ENCODE measurements at regions not wholly inside any gene's neighbourhood (a gene's known extent, or its start where the extent isn't known, plus 50 kb on each side); places are given as distances from the start of the nearest gene placed in this dataset.

DNA sequence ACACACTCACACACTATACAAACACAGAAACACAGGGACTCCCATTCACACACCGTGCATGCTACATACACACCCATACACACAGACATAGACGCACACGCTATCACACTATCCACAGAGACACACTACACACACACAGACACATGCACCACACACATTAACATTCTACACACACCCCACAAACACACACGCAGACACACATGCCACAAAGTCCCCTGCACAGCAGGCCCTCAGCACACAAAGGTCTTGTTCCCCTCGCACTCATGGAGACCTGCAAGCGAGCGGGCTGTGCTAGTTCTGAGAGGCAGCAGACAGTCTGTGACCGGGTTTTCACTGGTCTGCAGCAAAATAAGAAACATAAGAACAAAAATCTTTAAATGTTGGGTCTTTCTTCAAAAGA, 429.6 kb upstream of the SALL3 start:
- H3K4me1 ChIP-seq (ENCODE audit: control insufficient read depth, insufficient read depth, low read length): no peaks in the 10 kb centered on the region
- H3K9me3 ChIP-seq (ENCODE audit: control insufficient read depth, insufficient read depth, low read length): 0 out of 2 replicates have a peak, but pooled peaks cover 3% of the 10 kb centered on the region
- H3K4me3 ChIP-seq (ENCODE audit: low read depth, low read length): no peak overlapping the region
- no peak overlapping the region for H3K27ac ChIP-seq (ENCODE audit: low read depth, low read length)
- no peak overlapping the region for H3K9ac ChIP-seq (ENCODE audit: low read depth, low read length)
- no peaks in the 10 kb centered on the region for H3K36me3 ChIP-seq (ENCODE audit: control insufficient read depth, insufficient read depth, low read length)
- no peaks in the 10 kb centered on the region for H3K27me3 ChIP-seq (ENCODE audit: control insufficient read depth, insufficient read depth, low read length)

DNA sequence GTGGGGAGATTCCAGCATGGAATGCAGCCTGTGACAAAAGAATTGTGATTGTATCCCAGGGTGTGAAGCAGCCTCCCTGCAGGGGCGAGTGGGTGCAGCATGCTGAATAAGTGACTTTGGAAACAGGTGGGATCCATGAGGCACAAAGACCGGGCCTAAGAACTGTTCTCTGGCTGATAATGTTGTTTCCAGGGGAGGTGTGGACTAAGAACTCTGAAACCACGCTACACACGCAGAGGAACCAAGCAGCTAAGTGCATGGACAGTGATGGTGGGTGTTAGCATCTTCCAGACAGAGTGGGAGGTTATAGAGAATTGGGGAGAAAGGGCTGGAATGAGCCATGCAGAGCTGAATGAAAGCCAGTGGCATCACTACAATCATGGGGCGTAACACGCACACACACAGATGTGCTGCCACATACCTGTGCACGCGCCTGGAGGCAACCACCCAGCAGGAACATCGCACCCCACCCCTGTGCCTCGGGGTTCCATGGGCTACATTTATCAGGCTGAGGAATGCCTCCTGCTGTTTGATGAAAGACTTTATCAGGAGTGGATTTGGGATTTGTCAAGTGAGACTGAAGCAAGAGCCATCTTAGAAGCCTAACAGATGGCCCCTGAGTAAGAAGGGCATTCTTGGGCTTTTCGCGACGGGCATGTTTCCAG, 424.5 kb upstream of the SALL3 start:
- Histone ChIP-seq H3K4me3 (ENCODE audit: low read depth, low read length) (no peak overlapping the region), H3K9me3 (ENCODE audit: control insufficient read depth, insufficient read depth, low read length) (0 out of 2 replicates have a peak, but pooled peaks cover 7% of the 10 kb centered on the region), H3K4me1 (ENCODE audit: control insufficient read depth, insufficient read depth, low read length) (no peaks in the 10 kb centered on the region), H3K27me3 (ENCODE audit: control insufficient read depth, insufficient read depth, low read length) (no peaks in the 10 kb centered on the region), H3K36me3 (ENCODE audit: control insufficient read depth, insufficient read depth, low read length) (no peaks in the 10 kb centered on the region), H3K9ac (ENCODE audit: low read depth, low read length) (no peak overlapping the region), H3K27ac (ENCODE audit: low read depth, low read length) (no peak overlapping the region)

GRCh38 chr18:78557371-78557770, 422.2 kb upstream of the SALL3 start:
- Histone ChIP-seq H3K36me3 (ENCODE audit: control insufficient read depth, insufficient read depth, low read length) (no peaks in the 10 kb centered on the region), H3K9me3 (ENCODE audit: control insufficient read depth, insufficient read depth, low read length) (0 out of 2 replicates have a peak, but pooled peaks cover 7% of the 10 kb centered on the region), H3K27me3 (ENCODE audit: control insufficient read depth, insufficient read depth, low read length) (no peaks in the 10 kb centered on the region), H3K9ac (ENCODE audit: low read depth, low read length) (no peak overlapping the region), H3K4me1 (ENCODE audit: control insufficient read depth, insufficient read depth, low read length) (no peaks in the 10 kb centered on the region), H3K27ac (ENCODE audit: low read depth, low read length) (no peak overlapping the region), H3K4me3 (ENCODE audit: low read depth, low read length) (no peak overlapping the region)

- Histone ChIP-seq H3K27me3 (ENCODE audit: control insufficient read depth, insufficient read depth, low read length) (no peaks in the 10 kb centered on the region), H3K36me3 (ENCODE audit: control insufficient read depth, insufficient read depth, low read length) (no peaks in the 10 kb centered on the region), H3K9ac (ENCODE audit: low read depth, low read length) (no peak overlapping the region), H3K9me3 (ENCODE audit: control insufficient read depth, insufficient read depth, low read length) (0 out of 2 replicates have a peak, but pooled peaks cover 7% of the 10 kb centered on the region), H3K4me1 (ENCODE audit: control insufficient read depth, insufficient read depth, low read length) (no peaks in the 10 kb centered on the region), H3K4me3 (ENCODE audit: low read depth, low read length) (no peak overlapping the region), H3K27ac (ENCODE audit: low read depth, low read length) (no peak overlapping the region)
These were observed 421.4 kb upstream of the SALL3 start for GRCh38 chr18:78558101-78558810.

DNA sequence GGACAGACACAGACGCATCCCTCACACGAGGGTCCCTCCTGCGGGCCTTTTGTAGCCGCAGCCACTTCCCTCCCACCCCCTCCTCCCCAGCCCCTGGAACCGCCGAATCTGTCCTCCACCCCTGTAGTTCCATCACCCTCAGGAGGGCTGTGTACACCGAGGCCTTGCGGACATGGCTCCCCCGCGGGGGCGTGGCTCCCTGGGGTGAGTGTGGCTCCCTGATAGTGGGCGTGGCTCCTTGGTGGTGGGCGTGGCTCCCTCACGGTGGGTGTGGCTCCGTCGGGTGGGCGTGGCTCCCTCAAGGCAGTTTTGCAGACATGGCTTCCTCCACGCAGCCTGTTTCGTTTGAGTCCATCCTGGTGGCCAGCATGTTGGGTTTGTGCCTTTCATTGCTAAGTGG, 420.7 kb upstream of the SALL3 start:
- no peak overlapping the region for H3K9ac ChIP-seq (ENCODE audit: low read depth, low read length)
- H3K9me3 ChIP-seq (ENCODE audit: control insufficient read depth, insufficient read depth, low read length): 0 out of 2 replicates have a peak, but pooled peaks cover 7% of the 10 kb centered on the region
- no peaks in the 10 kb centered on the region for H3K36me3 ChIP-seq (ENCODE audit: control insufficient read depth, insufficient read depth, low read length)
- no peaks in the 10 kb centered on the region for H3K4me1 ChIP-seq (ENCODE audit: control insufficient read depth, insufficient read depth, low read length)
- H3K4me3 ChIP-seq (ENCODE audit: low read depth, low read length): no peak overlapping the region
- H3K27ac ChIP-seq (ENCODE audit: low read depth, low read length): no peak overlapping the region
- no peaks in the 10 kb centered on the region for H3K27me3 ChIP-seq (ENCODE audit: control insufficient read depth, insufficient read depth, low read length)

GRCh38 chr18:78559584-78559983, 420.0 kb upstream of the SALL3 start:
- no peak overlapping the region for H3K4me3 ChIP-seq (ENCODE audit: low read depth, low read length)
- H3K9ac ChIP-seq (ENCODE audit: low read depth, low read length): no peak overlapping the region
- no peaks in the 10 kb centered on the region for H3K4me1 ChIP-seq (ENCODE audit: control insufficient read depth, insufficient read depth, low read length)
- H3K27me3 ChIP-seq (ENCODE audit: control insufficient read depth, insufficient read depth, low read length): no peaks in the 10 kb centered on the region
- H3K27ac ChIP-seq (ENCODE audit: low read depth, low read length): no peak overlapping the region
- 0 out of 2 replicates have a peak, but pooled peaks cover 7% of the 10 kb centered on the region for H3K9me3 ChIP-seq (ENCODE audit: control insufficient read depth, insufficient read depth, low read length)
- no peaks in the 10 kb centered on the region for H3K36me3 ChIP-seq (ENCODE audit: control insufficient read depth, insufficient read depth, low read length)

- no peak overlapping the region for H3K9ac ChIP-seq (ENCODE audit: low read depth, low read length)
- H3K9me3 ChIP-seq (ENCODE audit: control insufficient read depth, insufficient read depth, low read length): no peaks in the 10 kb centered on the region
- H3K4me1 ChIP-seq (ENCODE audit: control insufficient read depth, insufficient read depth, low read length): no peaks in the 10 kb centered on the region
- H3K27me3 ChIP-seq (ENCODE audit: control insufficient read depth, insufficient read depth, low read length): no peaks in the 10 kb centered on the region
- H3K36me3 ChIP-seq (ENCODE audit: control insufficient read depth, insufficient read depth, low read length): no peaks in the 10 kb centered on the region
- H3K27ac ChIP-seq (ENCODE audit: low read depth, low read length): no peak overlapping the region
- H3K4me3 ChIP-seq (ENCODE audit: low read depth, low read length): no peak overlapping the region
These were observed 417.7 kb upstream of the SALL3 start for GRCh38 chr18:78561757-78562510.

DNA sequence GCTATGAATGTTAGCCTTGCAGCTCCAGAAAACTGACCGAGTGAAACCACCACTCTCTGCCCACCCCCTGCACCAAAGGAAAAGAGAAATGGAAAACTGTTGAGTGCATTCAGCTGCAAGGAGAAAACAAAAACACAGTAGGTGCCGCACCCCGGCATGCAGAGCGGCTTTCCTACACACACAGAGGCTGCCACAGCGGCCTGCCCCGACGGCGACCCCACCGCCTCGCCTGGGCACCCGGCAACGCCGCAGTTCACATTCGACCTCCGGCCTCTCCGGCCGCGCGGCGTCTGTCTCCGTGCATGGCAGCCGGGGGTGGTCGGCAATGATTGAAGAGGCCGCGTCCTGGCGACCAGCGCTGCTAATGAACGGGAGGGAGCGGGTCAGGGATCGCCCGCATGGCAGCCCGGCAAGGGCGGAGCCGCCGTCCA, 417.1 kb upstream of the SALL3 start:
- Histone ChIP-seq H3K27ac (ENCODE audit: low read depth, low read length) (no peak overlapping the region), H3K27me3 (ENCODE audit: control insufficient read depth, insufficient read depth, low read length) (no peaks in the 10 kb centered on the region), H3K9me3 (ENCODE audit: control insufficient read depth, insufficient read depth, low read length) (no peaks in the 10 kb centered on the region), H3K36me3 (ENCODE audit: control insufficient read depth, insufficient read depth, low read length) (no peaks in the 10 kb centered on the region), H3K4me1 (ENCODE audit: control insufficient read depth, insufficient read depth, low read length) (no peaks in the 10 kb centered on the region), H3K9ac (ENCODE audit: low read depth, low read length) (no peak overlapping the region), H3K4me3 (ENCODE audit: low read depth, low read length) (no peak overlapping the region)

GRCh38 chr18:78563110-78563509, 416.5 kb upstream of the SALL3 start:
- no peaks in the 10 kb centered on the region for H3K27me3 ChIP-seq (ENCODE audit: control insufficient read depth, insufficient read depth, low read length)
- no peaks in the 10 kb centered on the region for H3K9me3 ChIP-seq (ENCODE audit: control insufficient read depth, insufficient read depth, low read length)
- no peaks in the 10 kb centered on the region for H3K4me1 ChIP-seq (ENCODE audit: control insufficient read depth, insufficient read depth, low read length)
- H3K27ac ChIP-seq (ENCODE audit: low read depth, low read length): no peak overlapping the region
- no peaks in the 10 kb centered on the region for H3K36me3 ChIP-seq (ENCODE audit: control insufficient read depth, insufficient read depth, low read length)
- H3K9ac ChIP-seq (ENCODE audit: low read depth, low read length): no peak overlapping the region
- H3K4me3 ChIP-seq (ENCODE audit: low read depth, low read length): no peak overlapping the region

DNA sequence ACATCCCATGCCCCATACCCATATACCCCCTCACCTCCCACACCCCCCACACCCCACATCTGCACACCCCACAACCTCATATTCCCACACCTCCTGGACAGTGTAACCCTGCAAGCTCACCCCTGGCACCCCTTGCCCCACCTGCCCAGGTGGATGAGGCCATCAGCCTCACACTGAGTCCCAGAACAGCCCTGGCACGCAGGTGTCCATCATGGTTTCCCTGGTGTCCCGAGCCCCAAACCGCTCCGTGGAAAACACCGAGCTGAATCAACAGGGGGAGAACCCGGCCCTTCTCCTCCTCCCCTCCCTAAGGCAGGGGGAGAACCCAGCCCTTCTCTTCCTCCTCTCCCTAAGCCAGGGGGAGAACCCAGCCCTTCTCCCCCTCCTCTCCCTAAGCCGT, 415.6 kb upstream of the SALL3 start:
- Histone ChIP-seq H3K4me1 (ENCODE audit: control insufficient read depth, insufficient read depth, low read length) (no peaks in the 10 kb centered on the region), H3K4me3 (ENCODE audit: low read depth, low read length) (no peak overlapping the region), H3K9ac (ENCODE audit: low read depth, low read length) (no peak overlapping the region), H3K9me3 (ENCODE audit: control insufficient read depth, insufficient read depth, low read length) (peaks cover under 1% of the 10 kb centered on the region; the same call in 1 of the 2 replicates), H3K27me3 (ENCODE audit: control insufficient read depth, insufficient read depth, low read length) (no peaks in the 10 kb centered on the region), H3K36me3 (ENCODE audit: control insufficient read depth, insufficient read depth, low read length) (no peaks in the 10 kb centered on the region), H3K27ac (ENCODE audit: low read depth, low read length) (no peak overlapping the region)

GRCh38 chr18:78564518-78564917, 415.1 kb upstream of the SALL3 start:
- Histone ChIP-seq H3K9ac (ENCODE audit: low read depth, low read length) (no peak overlapping the region), H3K9me3 (ENCODE audit: control insufficient read depth, insufficient read depth, low read length) (peaks cover 5% of the 10 kb centered on the region; the same call in 1 of the 2 replicates), H3K4me3 (ENCODE audit: low read depth, low read length) (no peak overlapping the region), H3K36me3 (ENCODE audit: control insufficient read depth, insufficient read depth, low read length) (no peaks in the 10 kb centered on the region), H3K27me3 (ENCODE audit: control insufficient read depth, insufficient read depth, low read length) (no peaks in the 10 kb centered on the region), H3K4me1 (ENCODE audit: control insufficient read depth, insufficient read depth, low read length) (no peaks in the 10 kb centered on the region), H3K27ac (ENCODE audit: low read depth, low read length) (no peak overlapping the region)

Measured in HUES48 (cell line).